ENCODE measurements at regions not wholly inside any gene's neighbourhood (a gene's known extent, or its start where the extent isn't known, plus 50 kb on each side); places are given as distances from the start of the nearest gene placed in this dataset.

DNA sequence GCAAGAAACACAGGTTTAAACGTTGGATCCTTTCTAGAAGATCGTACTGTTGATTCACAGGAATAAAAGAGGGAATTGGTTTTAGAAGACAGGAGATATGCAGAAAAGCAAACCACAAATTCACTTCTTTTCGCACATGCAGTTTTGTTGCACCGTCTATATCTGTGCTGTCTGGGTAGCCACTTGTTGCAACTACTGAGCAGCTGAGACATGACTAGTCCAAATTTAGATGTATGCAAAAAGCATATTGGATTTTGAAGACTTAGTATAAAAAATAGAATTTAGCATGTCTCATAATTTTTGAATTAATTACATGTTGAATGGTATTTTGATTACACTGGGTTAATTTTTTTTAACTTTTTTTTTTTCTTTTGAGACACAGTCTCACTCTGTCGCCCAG lies 176.3 kb downstream of the KLF12 start:
- ATAC-seq = no peak
- Mint-ChIP-seq H3K9me3 (peaks cover 14% of the 10 kb centered on the region), H3K36me3 (peaks cover 10% of the 10 kb centered on the region), H3K4me1 (0 out of 2 replicates have a peak, but pooled peaks cover 4% of the 10 kb centered on the region), H3K27ac (no peak overlapping the region), H3K4me3 (no peak overlapping the region), H3K27me3 (ENCODE audit: low read depth) (no peaks in the 10 kb centered on the region; the same call in 1 of the 2 replicates)
- ChIA-PET POLR2A (no interaction called here), CTCF (no interaction called here)
- TF ChIP-seq KAT7 (CRISPR knock-in tag; IDR thresholded peaks at IDR 0.05; ENCODE audit: borderline replicate concordance) (no peak), ZNF396 (CRISPR knock-in tag; IDR thresholded peaks at IDR 0.05; ENCODE audit: borderline replicate concordance) (no peak), ATF1 (CRISPR knock-in tag; IDR thresholded peaks at IDR 0.05) (no peak), JAZF1 (CRISPR knock-in tag; IDR thresholded peaks at IDR 0.05) (no peak), ZBTB21 (CRISPR knock-in tag; IDR thresholded peaks at IDR 0.05; ENCODE audit: borderline replicate concordance) (no peak)
- TF ChIP-seq, protein P1, sequence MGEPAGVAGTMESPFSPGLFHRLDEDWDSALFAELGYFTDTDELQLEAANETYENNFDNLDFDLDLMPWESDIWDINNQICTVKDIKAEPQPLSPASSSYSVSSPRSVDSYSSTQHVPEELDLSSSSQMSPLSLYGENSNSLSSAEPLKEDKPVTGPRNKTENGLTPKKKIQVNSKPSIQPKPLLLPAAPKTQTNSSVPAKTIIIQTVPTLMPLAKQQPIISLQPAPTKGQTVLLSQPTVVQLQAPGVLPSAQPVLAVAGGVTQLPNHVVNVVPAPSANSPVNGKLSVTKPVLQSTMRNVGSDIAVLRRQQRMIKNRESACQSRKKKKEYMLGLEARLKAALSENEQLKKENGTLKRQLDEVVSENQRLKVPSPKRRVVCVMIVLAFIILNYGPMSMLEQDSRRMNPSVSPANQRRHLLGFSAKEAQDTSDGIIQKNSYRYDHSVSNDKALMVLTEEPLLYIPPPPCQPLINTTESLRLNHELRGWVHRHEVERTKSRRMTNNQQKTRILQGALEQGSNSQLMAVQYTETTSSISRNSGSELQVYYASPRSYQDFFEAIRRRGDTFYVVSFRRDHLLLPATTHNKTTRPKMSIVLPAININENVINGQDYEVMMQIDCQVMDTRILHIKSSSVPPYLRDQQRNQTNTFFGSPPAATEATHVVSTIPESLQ (CRISPR knock-in tag; IDR thresholded peaks at IDR 0.05) = no peak
- DNase-seq (ENCODE audit: low spot score) = no peak

DNA sequence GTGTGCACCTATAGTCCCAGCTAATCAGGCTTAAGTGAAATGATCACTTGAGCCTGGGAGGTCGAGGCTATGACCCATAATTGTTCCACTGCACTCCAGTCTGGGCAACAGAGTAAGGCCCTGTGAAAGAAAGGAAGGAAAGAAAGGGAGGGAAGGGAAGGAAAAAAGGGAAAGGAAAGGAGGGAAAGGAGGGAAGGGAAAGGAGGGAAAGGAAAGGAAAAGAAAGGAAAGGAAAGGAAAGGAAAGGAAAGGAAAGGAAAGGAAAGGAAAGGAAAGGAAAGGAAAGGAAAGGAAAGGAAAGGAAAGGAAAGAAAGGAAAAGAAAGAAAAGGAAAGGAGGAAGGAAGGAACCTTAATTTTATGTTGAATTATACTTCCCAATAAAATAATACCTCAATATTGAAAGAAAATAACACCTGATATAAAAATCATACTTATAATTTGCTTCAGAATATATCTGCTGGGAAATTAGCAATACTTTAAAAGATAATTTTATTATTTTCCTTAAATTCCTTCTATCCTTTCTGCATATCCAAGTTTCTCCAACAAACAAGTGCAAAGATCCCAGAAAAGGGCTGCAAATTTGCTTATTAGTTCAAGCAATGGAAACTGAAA lies 177.3 kb downstream of the KLF12 start:
- H3K27me3 Mint-ChIP-seq (ENCODE audit: low read depth) = no peaks in the 10 kb centered on the region; the same call in 1 of the 2 replicates

More for the DNA sequence above, 177.3 kb downstream of the KLF12 start:
- H3K36me3 Mint-ChIP-seq = peaks cover 5% of the 10 kb centered on the region
- H3K4me1 Mint-ChIP-seq = peaks cover 7% of the 10 kb centered on the region; the same call in 1 of the 2 replicates
- no peak overlapping the region for H3K27ac Mint-ChIP-seq
- CTCF ChIA-PET = no interaction called here
- no peak for TF ChIP-seq GTF2I (CRISPR knock-in tag; conservative IDR thresholded peaks at IDR 0.05)
- TF ChIP-seq, protein P2, sequence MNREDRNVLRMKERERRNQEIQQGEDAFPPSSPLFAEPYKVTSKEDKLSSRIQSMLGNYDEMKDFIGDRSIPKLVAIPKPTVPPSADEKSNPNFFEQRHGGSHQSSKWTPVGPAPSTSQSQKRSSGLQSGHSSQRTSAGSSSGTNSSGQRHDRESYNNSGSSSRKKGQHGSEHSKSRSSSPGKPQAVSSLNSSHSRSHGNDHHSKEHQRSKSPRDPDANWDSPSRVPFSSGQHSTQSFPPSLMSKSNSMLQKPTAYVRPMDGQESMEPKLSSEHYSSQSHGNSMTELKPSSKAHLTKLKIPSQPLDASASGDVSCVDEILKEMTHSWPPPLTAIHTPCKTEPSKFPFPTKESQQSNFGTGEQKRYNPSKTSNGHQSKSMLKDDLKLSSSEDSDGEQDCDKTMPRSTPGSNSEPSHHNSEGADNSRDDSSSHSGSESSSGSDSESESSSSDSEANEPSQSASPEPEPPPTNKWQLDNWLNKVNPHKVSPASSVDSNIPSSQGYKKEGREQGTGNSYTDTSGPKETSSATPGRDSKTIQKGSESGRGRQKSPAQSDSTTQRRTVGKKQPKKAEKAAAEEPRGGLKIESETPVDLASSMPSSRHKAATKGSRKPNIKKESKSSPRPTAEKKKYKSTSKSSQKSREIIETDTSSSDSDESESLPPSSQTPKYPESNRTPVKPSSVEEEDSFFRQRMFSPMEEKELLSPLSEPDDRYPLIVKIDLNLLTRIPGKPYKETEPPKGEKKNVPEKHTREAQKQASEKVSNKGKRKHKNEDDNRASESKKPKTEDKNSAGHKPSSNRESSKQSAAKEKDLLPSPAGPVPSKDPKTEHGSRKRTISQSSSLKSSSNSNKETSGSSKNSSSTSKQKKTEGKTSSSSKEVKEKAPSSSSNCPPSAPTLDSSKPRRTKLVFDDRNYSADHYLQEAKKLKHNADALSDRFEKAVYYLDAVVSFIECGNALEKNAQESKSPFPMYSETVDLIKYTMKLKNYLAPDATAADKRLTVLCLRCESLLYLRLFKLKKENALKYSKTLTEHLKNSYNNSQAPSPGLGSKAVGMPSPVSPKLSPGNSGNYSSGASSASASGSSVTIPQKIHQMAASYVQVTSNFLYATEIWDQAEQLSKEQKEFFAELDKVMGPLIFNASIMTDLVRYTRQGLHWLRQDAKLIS (CRISPR knock-in tag; IDR thresholded peaks at IDR 0.05; ENCODE audit: borderline replicate concordance) = no peak
- TF ChIP-seq ZNF416 (CRISPR knock-in tag; IDR thresholded peaks at IDR 0.05) = no peak
- TF ChIP-seq ESRRA (CRISPR knock-in tag; IDR thresholded peaks at IDR 0.05; ENCODE audit: borderline replicate concordance) = no peak
- no peak for TF ChIP-seq SMAD3 (CRISPR knock-in tag; IDR thresholded peaks at IDR 0.05; ENCODE audit: borderline replicate concordance)
- no peak for TF ChIP-seq TCF7 (CRISPR knock-in tag; IDR thresholded peaks at IDR 0.05; ENCODE audit: low read depth)
- TF ChIP-seq PRRX2 (CRISPR knock-in tag; IDR thresholded peaks at IDR 0.05) = no peak
- TF ChIP-seq, protein P3, sequence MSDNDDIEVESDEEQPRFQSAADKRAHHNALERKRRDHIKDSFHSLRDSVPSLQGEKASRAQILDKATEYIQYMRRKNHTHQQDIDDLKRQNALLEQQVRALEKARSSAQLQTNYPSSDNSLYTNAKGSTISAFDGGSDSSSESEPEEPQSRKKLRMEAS (CRISPR knock-in tag; IDR thresholded peaks at IDR 0.05) = no peak
- TF ChIP-seq TEAD1 (CRISPR knock-in tag; IDR thresholded peaks at IDR 0.05) = no peak
- TF ChIP-seq, protein P1 (CRISPR knock-in tag; IDR thresholded peaks at IDR 0.05) = no peak
- no peak for TF ChIP-seq ZNF138 (CRISPR knock-in tag; conservative IDR thresholded peaks at IDR 0.05)
- TF ChIP-seq, protein P4, sequence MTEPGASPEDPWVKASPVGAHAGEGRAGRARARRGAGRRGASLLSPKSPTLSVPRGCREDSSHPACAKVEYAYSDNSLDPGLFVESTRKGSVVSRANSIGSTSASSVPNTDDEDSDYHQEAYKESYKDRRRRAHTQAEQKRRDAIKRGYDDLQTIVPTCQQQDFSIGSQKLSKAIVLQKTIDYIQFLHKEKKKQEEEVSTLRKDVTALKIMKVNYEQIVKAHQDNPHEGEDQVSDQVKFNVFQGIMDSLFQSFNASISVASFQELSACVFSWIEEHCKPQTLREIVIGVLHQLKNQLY (CRISPR knock-in tag; IDR thresholded peaks at IDR 0.05) = no peak
- no peak for TF ChIP-seq HMGA2 (CRISPR knock-in tag; IDR thresholded peaks at IDR 0.05)
- TF ChIP-seq, protein P5, sequence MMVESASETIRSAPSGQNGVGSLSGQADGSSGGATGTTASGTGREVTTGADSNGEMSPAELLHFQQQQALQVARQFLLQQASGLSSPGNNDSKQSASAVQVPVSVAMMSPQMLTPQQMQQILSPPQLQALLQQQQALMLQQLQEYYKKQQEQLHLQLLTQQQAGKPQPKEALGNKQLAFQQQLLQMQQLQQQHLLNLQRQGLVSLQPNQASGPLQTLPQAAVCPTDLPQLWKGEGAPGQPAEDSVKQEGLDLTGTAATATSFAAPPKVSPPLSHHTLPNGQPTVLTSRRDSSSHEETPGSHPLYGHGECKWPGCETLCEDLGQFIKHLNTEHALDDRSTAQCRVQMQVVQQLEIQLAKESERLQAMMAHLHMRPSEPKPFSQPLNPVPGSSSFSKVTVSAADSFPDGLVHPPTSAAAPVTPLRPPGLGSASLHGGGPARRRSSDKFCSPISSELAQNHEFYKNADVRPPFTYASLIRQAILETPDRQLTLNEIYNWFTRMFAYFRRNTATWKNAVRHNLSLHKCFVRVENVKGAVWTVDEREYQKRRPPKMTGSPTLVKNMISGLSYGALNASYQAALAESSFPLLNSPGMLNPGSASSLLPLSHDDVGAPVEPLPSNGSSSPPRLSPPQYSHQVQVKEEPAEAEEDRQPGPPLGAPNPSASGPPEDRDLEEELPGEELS (CRISPR knock-in tag; IDR thresholded peaks at IDR 0.05) = no peak
- TF ChIP-seq NFE2L1 (CRISPR knock-in tag; IDR thresholded peaks at IDR 0.05) = no peak
- no peak for TF ChIP-seq MYBL2 (CRISPR knock-in tag; IDR thresholded peaks at IDR 0.05)
- TF ChIP-seq, protein P6, sequence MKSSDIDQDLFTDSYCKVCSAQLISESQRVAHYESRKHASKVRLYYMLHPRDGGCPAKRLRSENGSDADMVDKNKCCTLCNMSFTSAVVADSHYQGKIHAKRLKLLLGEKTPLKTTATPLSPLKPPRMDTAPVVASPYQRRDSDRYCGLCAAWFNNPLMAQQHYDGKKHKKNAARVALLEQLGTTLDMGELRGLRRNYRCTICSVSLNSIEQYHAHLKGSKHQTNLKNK (CRISPR knock-in tag; IDR thresholded peaks at IDR 0.05) = no peak
- TF ChIP-seq RORB (CRISPR knock-in tag; IDR thresholded peaks at IDR 0.05) = no peak
- POLR2A ChIA-PET = no interaction called here
- ATAC-seq = no peak
- H3K4me3 Mint-ChIP-seq = no peak overlapping the region
- H3K9me3 Mint-ChIP-seq = peaks cover 6% of the 10 kb centered on the region
- no peak for DNase-seq (ENCODE audit: low spot score)

Data from WTC11 (cell line).